WTC11 (cell line): ENCODE measurements at regions not wholly inside any gene's neighbourhood (a gene's known extent, or its start where the extent isn't known, plus 50 kb on each side); places are given as distances from the start of the nearest gene placed in this dataset.

Experiments used
- CBFB ChIP-seq: sonication (generic); formaldehyde crosslinking; IDR thresholded peaks from 2 replicates; pipeline ENCODE4 v1.8.1; 2022; ENCODE audit warnings: mild to moderate bottlenecking, low read depth, missing genetic modification reagents
- TF ChIP-seq, protein P1 (sequence below): fragments of 200-600 bp; IDR thresholded peaks from 2 replicates; pipeline ENCODE4 v1.8.0; 2022; ENCODE audit warnings: antibody characterized with exemption

DNA sequence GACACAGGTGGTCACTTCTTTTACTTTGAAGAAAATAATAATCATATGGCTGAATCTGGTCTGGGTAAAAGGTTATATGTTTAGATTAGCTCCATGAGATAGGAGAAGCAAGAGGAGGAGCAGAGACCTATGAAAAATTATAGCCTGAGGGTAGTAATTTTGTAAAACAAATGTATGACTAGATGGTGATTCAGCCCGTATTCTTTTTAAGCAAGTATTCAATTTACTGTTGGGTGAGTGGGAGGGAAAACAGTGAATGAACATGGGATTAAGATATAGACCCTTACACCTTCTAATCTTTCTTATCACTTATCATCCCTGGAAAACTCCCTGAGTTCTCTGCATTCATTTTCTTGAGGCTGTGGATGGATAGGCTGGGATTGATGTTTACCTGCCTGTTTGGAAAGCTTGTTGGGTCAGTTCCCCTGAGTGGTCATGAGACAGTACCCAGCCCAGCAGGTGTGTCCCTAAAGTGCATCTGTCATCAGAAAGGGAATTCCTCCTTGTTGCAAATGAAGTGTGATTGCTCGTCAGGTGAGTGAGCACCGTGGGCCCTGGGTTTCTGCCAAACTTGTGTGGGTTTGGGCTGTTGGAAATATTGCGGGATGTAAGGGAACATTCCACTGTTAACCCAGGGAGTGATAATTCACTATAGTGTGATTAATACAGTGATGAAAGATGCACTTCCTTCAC is 101.2 kb upstream of the GDNF start:
- no peak for TF ChIP-seq CBFB (CRISPR knock-in tag)
- TF ChIP-seq, protein P1, sequence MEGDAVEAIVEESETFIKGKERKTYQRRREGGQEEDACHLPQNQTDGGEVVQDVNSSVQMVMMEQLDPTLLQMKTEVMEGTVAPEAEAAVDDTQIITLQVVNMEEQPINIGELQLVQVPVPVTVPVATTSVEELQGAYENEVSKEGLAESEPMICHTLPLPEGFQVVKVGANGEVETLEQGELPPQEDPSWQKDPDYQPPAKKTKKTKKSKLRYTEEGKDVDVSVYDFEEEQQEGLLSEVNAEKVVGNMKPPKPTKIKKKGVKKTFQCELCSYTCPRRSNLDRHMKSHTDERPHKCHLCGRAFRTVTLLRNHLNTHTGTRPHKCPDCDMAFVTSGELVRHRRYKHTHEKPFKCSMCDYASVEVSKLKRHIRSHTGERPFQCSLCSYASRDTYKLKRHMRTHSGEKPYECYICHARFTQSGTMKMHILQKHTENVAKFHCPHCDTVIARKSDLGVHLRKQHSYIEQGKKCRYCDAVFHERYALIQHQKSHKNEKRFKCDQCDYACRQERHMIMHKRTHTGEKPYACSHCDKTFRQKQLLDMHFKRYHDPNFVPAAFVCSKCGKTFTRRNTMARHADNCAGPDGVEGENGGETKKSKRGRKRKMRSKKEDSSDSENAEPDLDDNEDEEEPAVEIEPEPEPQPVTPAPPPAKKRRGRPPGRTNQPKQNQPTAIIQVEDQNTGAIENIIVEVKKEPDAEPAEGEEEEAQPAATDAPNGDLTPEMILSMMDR: no peak
